OCI-LY1 (cell line): ENCODE measurements at regions not wholly inside any gene's neighbourhood (a gene's known extent, or its start where the extent isn't known, plus 50 kb on each side); places are given as distances from the start of the nearest gene placed in this dataset.

Experiments used
- H2AFZ ChIP-seq: fragments of 200-600 bp; sonication (generic), shearing (Covaris generic); 2 replicates; pipeline ENCODE4 v1.6.0; 2014; ENCODE audit warnings: antibody characterized with exemption, mild to moderate bottlenecking, low read length
- H3F3A ChIP-seq: fragments of 200-600 bp; sonication (generic), shearing (Covaris generic); 2 replicates; pipeline ENCODE4 v1.6.0; 2014; ENCODE audit warnings: mild to moderate bottlenecking, antibody characterized with exemption, low read length, moderate library complexity; ENCODE audit not compliant: insufficient read depth
- H3K27ac ChIP-seq: fragments of 200-600 bp; sonication (generic); 2 replicates; pipeline ENCODE4 v1.5.1; 2014; ENCODE audit warnings: low read length, mixed run types, mild to moderate bottlenecking, low read depth; ENCODE audit not compliant: poor library complexity, severe bottlenecking
- H3K27me3 ChIP-seq: fragments of 200-600 bp; sonication (generic); 2 replicates; pipeline ENCODE4 v1.6.0; 2014; ENCODE audit warnings: antibody characterized with exemption, mild to moderate bottlenecking, low read length, moderate library complexity; ENCODE audit not compliant: insufficient read depth
- H3K36me3 ChIP-seq: fragments of 200-600 bp; sonication (generic); 2 replicates; pipeline ENCODE4 v1.6.1; 2014; ENCODE audit warnings: mild to moderate bottlenecking, antibody characterized with exemption, low read length, moderate library complexity, mixed read lengths; ENCODE audit not compliant: insufficient read depth
- H3K4me1 ChIP-seq: fragments of 200-600 bp; sonication (generic); 2 replicates; pipeline ENCODE4 v1.5.1; 2014; ENCODE audit warnings: mild to moderate bottlenecking, low read length, moderate library complexity; ENCODE audit not compliant: insufficient read depth, severe bottlenecking
- H3K4me2 ChIP-seq: fragments of 200-600 bp; sonication (generic), shearing (Covaris generic); 2 replicates; pipeline ENCODE4 v1.6.1; 2014; ENCODE audit warnings: low read length
- H3K4me3 ChIP-seq: fragments of 200-600 bp; sonication (generic); 2 replicates; pipeline ENCODE4 v1.5.1; 2014; ENCODE audit warnings: low read length, low read depth, mild to moderate bottlenecking, mixed read lengths; ENCODE audit not compliant: poor library complexity, severe bottlenecking
- H3K79me2 ChIP-seq: fragments of 200-600 bp; shearing (Covaris generic); 2 replicates; pipeline ENCODE4 v1.6.1; 2016; ENCODE audit warnings: mixed run types, low read length, mixed read lengths; ENCODE audit not compliant: insufficient read depth
- H3K9ac ChIP-seq: fragments of 200-600 bp; sonication (generic), shearing (Covaris generic); 2 replicates; pipeline ENCODE4 v1.6.1; 2014; ENCODE audit warnings: mild to moderate bottlenecking, low read length, mixed read lengths
- H3K9me2 ChIP-seq: fragments of 200-600 bp; sonication (generic), shearing (Covaris generic); 2 replicates; pipeline ENCODE4 v1.6.1; 2014; ENCODE audit warnings: low read depth, mild to moderate bottlenecking, low read length, mixed read lengths
- H3K9me3 ChIP-seq: fragments of 200-600 bp; shearing (Covaris generic); 2 replicates; pipeline ENCODE4 v1.6.1; 2014; ENCODE audit warnings: low read length, mixed read lengths
- H4K20me1 ChIP-seq: fragments of 200-600 bp; sonication (generic), shearing (Covaris generic); 2 replicates; pipeline ENCODE4 v1.6.0; 2016; ENCODE audit warnings: mild to moderate bottlenecking, low read length; ENCODE audit not compliant: insufficient read depth
- CTCF ChIP-seq: fragments of 200-600 bp; sonication (generic), shearing (Covaris generic); IDR thresholded peaks from 2 replicates; pipeline ENCODE4 v1.5.1; 2017; ENCODE audit warnings: mild to moderate bottlenecking, antibody characterized with exemption, low read length, moderate library complexity, mixed read lengths
- EZH2 ChIP-seq: fragments of 200-600 bp; sonication (generic), shearing (Covaris generic); IDR thresholded peaks from 2 replicates; pipeline ENCODE4 v1.8.0; 2017; ENCODE audit warnings: borderline replicate concordance, mixed run types, mild to moderate bottlenecking, antibody characterized with exemption, low read length, moderate library complexity, mixed read lengths

GRCh38 chr12:43011383-43011926, 421.9 kb upstream of the PRICKLE1 start:
- H3K36me3 ChIP-seq, result no peaks in the 10 kb centered on the region
- H3F3A ChIP-seq, result no peaks in the 10 kb centered on the region
- H3K9me3 ChIP-seq, result no peaks in the 10 kb centered on the region
- H3K9me2 ChIP-seq, result no peaks in the 10 kb centered on the region
- H3K27ac ChIP-seq, result no peak overlapping the region
- no peak overlapping the region for H3K4me3 ChIP-seq
- no peaks in the 10 kb centered on the region for H3K79me2 ChIP-seq
- no peak overlapping the region for H3K9ac ChIP-seq
- H3K4me1 ChIP-seq, result no peaks in the 10 kb centered on the region
- H4K20me1 ChIP-seq, result no peaks in the 10 kb centered on the region
- TF ChIP-seq EZH2 (no peak), CTCF (no peak)
- no peak overlapping the region for H3K4me2 ChIP-seq
- H3K27me3 ChIP-seq, result no peaks in the 10 kb centered on the region
- no peak overlapping the region for H2AFZ ChIP-seq

DNA sequence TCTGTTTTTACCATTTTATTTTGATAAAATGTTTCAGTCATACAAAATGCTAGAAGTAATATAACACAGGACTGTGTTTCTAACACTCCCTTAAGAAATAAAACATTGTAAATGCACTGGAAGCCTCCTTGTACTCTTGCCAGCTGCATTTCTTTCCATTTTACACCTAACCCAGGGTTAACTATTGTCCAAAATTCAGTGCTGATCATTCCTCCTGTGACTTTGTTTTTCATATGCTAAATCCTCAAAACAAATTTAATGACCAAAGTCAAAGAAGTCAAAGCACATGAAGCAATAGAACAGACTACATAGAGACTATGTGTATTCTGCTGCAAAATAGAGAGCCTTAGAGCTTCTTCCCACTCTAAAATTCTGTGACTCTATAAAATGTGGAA, 420.3 kb upstream of the PRICKLE1 start:
- Histone ChIP-seq H3K4me2 (no peak overlapping the region), H3K4me3 (no peak overlapping the region), H3K36me3 (no peaks in the 10 kb centered on the region), H2AFZ (no peak overlapping the region), H3F3A (no peaks in the 10 kb centered on the region), H3K9me2 (no peaks in the 10 kb centered on the region), H3K9ac (no peak overlapping the region), H4K20me1 (no peaks in the 10 kb centered on the region), H3K79me2 (no peaks in the 10 kb centered on the region), H3K27ac (no peak overlapping the region), H3K4me1 (no peaks in the 10 kb centered on the region), H3K9me3 (no peaks in the 10 kb centered on the region), H3K27me3 (no peaks in the 10 kb centered on the region)
- no peak for TF ChIP-seq EZH2
- TF ChIP-seq CTCF, result no peak

GRCh38 chr12:43008953-43009845, 419.7 kb upstream of the PRICKLE1 start:
- Histone ChIP-seq H3K9me3 (no peaks in the 10 kb centered on the region), H3F3A (no peaks in the 10 kb centered on the region), H3K4me3 (no peak overlapping the region), H4K20me1 (no peaks in the 10 kb centered on the region), H3K4me1 (no peaks in the 10 kb centered on the region), H3K4me2 (no peak overlapping the region), H3K79me2 (no peaks in the 10 kb centered on the region), H2AFZ (no peak overlapping the region), H3K36me3 (no peaks in the 10 kb centered on the region), H3K9me2 (no peaks in the 10 kb centered on the region), H3K27ac (no peak overlapping the region), H3K9ac (no peak overlapping the region), H3K27me3 (no peaks in the 10 kb centered on the region)
- TF ChIP-seq CTCF, result no peak
- no peak for TF ChIP-seq EZH2
